GM20431 (cell line): ENCODE measurements at regions not wholly inside any gene's neighbourhood (a gene's known extent, or its start where the extent isn't known, plus 50 kb on each side); places are given as distances from the start of the nearest gene placed in this dataset.

Experiments used
- in situ Hi-C: fragments of 300-500 bp; cut with MseI, MboI; formaldehyde crosslinking; loops from one replicate; pipeline ENCODE4 v1.15.0; 2020; ENCODE audit warnings: low sequenced_read_pairs; ENCODE audit not compliant: unreplicated experiment

GRCh38 chr15:98138910-98139309 is 178.4 kb downstream of the ARRDC4 start:
- in situ Hi-C loops, result no loop called here

- in situ Hi-C loops, result no loop called here
Measured at GRCh38 chr15:98139337-98139736, 178.8 kb downstream of the ARRDC4 start.

DNA sequence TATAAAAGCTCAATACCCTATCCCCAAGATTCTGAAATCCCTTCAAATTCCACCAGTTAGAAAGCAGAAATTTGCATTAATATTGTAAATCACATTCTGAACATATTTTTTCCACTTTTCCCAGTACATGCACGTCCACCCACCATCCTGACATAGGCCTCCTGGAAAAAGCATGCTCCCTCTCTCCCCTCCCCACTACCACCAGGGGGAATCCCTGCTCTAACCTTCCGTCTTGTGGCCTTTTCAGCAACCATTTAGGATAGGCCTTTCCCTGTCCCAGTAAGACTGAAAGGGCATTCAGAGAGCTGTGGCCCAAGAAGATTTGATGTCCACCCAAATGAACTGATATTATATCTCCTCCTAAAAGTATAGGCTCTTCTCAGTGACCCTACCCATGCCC is 182.1 kb downstream of the ARRDC4 start:
- in situ Hi-C loops, result no loop called here

- in situ Hi-C loops, result no loop called here
Measured at GRCh38 chr15:98143116-98143515, 182.6 kb downstream of the ARRDC4 start.

- in situ Hi-C loops, result no loop called here
Measured at GRCh38 chr15:98144388-98144787, 183.9 kb downstream of the ARRDC4 start.

DNA sequence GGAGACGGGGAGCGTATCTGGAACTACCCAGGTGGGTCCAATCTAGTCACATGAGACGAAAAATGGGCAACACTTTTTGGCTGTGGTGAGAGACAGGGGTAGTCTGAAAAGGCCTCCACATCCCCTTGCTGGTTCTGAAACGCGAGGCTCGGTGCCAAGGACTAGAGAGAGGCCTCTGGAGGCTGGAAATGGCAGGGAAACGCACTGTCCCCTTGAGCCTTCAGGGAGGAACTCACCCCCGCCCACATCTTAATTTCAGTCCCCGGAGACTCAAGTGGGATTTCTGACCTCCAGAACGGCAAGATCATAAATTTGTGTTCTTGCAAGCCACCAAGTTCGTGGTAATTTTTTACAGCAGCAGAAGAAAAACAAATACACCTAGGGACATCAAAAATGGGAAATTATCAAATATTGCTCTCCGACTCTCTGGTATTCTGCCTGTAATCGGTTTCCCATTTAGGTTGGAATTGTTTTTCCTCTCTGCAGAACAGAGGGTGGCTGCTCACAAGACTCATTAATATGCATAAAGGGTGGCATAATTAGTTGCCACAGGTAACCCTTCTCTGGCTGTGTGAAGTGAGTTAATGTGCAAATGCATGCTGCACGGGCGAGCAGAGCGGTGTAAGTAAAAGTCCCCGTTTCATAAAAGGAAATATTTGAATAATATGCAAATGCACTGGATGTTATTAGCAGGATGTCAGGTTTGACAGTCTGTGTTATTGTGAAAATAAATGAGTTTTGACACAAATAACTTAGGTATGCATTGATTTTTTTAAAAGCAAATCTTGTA is 185.7 kb downstream of the ARRDC4 start:
- in situ Hi-C loops, result no loop called here

DNA sequence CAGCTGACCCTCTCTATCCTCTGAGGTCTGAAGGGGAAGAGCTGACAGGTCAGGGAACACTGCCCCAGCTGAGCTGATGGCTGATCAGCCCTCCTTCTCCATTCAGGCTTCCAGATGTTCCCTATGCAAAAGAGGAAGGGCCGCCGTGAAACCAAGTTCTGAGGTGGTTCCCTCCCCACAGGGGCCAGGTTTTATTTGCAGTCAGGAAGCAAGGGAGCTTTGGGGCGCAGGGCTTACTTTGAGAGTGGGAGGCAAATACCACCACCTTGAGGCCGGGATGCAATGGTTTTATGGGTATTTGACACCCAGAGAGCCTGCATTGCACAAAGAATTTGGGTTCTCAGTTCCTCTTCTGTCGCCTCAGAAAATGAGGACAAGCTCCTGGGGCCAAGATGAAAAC is 186.9 kb downstream of the ARRDC4 start:
- in situ Hi-C loops, result no loop called here

- in situ Hi-C loops, result no loop called here
Measured at GRCh38 chr15:98150084-98150483, 189.6 kb downstream of the ARRDC4 start.

DNA sequence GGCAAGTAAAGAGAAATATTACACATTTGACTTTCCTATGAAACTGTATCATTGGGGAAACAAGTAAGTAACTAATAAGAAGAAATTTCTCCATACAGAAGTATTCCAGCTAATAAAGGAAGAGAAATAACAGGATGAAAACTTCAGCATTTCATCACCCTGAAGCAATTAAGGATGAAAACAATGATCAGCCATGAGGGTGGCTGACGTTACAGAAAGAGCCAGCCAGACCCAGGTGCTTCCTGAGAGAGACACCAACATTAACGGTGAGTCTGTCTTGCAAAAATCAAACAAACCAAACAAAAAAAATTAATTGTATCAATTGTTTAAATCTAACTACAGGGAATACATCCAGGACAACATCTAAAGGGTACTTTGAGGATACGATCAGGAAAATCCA is 190.0 kb downstream of the ARRDC4 start:
- in situ Hi-C loops, result no loop called here

DNA sequence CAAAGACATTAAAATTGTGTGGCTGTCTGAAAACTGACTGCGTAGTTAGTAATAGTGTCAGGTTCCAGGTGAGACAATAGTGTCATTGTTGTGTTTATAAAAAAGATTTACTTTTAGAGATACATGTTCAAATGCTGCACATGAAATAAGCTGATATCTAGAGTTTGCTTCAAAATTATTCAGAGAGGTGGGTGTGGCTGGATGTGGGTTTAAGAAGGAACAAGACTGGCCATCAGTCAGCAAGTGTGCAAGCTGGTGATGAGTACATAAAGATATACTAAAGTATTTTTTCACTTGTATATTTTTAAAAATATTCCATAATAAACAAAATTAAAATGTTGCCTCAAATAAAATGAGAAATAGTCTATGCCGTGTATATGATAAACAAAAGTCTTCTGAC is 190.6 kb downstream of the ARRDC4 start:
- in situ Hi-C loops, result no loop called here

GRCh38 chr15:98152156-98152555 is 191.7 kb downstream of the ARRDC4 start:
- in situ Hi-C loops, result no loop called here

DNA sequence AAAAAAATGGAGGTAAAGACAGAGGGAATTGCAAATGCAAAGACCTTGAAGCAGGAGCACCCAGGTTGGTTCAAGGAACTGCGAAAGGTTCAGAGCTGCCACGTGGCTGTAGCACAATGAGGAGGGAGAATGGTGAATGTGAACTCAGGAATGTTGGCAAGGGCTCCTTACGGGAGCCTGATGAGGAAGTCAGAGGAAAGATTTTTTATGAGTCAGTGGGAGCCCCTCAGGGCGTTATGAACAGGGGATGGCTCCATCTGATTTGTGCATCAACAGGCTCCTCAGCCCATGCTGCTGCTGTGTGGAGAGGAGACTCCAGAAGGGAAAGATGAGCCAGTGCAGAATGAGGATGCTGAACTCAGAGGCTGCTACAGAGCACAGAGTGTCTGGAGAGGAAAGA is 194.4 kb downstream of the ARRDC4 start:
- in situ Hi-C loops, result no loop called here

DNA sequence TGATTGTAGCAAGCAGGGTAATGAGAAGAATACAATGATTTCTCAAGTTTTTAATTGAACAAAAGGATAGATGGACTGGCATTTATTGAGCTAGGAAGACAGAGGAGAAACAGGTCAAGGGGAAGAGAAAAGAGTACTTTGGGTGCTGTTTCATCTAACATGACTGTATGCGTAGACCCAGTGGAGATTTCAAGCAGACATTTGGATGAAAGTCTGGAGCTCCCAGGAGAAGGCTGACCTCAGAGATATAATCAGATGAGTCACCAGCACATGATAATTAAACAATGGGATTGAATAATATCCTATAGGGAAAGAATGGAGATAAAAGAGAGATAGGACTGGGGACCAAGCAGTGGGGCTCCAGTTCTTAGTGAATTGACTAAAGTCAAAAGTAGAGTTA is 194.9 kb downstream of the ARRDC4 start:
- in situ Hi-C loops, result no loop called here

DNA sequence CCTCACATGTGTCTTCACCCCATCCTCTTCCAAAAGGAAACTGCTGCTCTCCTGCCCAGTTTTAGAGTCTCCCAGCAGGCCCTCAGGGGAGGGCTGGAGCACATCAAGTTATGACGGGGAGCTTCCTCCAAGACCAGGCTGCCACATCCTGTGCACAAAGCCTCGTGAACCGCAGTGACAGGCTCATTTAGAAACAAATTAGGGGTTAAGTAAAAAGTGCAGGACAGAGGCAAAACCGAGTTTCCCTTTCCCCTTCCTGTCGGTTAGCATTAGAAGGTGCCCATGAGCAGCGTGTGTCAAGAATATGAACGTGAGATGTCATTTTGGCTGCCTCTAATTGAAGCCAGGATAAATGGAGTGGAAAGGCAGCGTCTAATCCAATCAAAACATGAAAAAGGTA is 199.7 kb downstream of the ARRDC4 start:
- in situ Hi-C loops, result no loop called here

GRCh38 chr15:98163319-98164045 is 203.0 kb downstream of the ARRDC4 start:
- in situ Hi-C loops, result no loop called here

DNA sequence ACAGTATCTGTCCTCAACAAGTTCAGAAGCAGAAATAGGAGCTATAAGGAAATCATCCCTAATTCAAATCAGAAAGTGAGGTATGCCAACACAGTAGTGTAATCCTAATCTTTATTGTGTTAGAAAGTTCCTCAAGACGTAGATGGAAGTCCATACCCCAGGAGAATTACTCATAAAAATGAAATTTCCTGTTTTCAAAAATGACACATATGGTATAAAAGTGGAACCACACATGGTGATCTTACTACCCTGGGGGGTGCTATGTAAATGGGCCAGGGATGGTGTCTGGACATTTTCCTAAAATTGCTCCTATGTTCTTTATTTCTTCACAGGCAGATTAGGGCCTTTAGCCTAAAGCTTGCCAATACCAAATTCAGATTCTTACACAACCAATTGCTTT is 204.1 kb downstream of the ARRDC4 start:
- in situ Hi-C loops, result no loop called here

DNA sequence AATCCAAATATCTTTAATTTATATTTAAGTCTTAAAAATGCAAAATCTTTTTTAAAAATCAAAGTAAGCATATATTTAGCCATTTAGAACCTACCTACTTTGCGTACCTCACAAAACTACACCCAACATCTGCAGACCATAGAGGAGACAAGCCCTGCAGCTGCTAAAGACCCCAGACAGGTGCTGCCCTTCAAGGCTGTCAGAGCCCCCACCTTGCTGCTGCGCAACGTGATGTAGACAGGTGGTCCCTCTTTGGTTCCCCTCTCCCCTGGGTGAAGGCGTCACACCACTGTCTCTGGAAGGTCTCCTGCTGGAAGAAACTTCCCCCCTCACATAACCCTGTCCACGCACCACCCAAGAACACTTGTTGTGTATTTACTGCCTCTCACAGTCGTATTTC is 204.5 kb downstream of the ARRDC4 start:
- in situ Hi-C loops, result no loop called here

- in situ Hi-C loops, result no loop called here
Measured at GRCh38 chr15:98167722-98168268, 207.3 kb downstream of the ARRDC4 start.

GRCh38 chr15:98169551-98169950 is 209.0 kb downstream of the ARRDC4 start:
- in situ Hi-C loops, result no loop called here

DNA sequence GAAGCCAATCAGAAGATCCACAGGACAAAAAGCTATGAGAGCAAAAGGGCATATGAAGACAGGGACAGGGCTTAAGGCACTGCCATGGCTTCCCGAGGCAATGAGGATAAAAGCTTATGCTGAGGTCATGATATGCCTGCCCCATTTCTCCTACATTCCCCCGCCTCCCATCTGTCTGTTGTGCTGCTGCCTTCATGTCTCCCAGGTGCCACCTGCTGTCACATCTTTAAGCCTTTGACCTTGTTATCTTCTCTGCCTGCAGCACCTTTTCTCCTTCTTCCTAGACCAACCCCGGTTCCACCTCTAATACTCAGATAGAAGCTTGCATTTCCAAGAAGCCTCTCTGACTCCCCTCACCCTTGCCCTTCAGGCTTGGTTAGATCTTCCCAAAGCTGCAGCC is 213.8 kb downstream of the ARRDC4 start:
- in situ Hi-C loops, result no loop called here

- in situ Hi-C loops, result no loop called here
Measured at GRCh38 chr15:98174841-98175240, 214.3 kb downstream of the ARRDC4 start.
